ENCODE measurements at regions not wholly inside any gene's neighbourhood (a gene's known extent, or its start where the extent isn't known, plus 50 kb on each side); places are given as distances from the start of the nearest gene placed in this dataset.

- TF ChIP-seq POLR2A (IDR thresholded peaks at IDR 0.05; ENCODE audit: low read depth) (no peak), POLR2AphosphoS5 (IDR thresholded peaks at IDR 0.05) (no peak), CTCF (IDR thresholded peaks at IDR 0.05) (no peak), EP300 (IDR thresholded peaks at IDR 0.05) (no peak)
- no peaks in the 10 kb centered on the region for H3K27me3 ChIP-seq
- no peaks in the 10 kb centered on the region for H3K4me1 ChIP-seq
- no peaks in the 10 kb centered on the region for H3K9me3 ChIP-seq
- no peak overlapping the region for H3K4me3 ChIP-seq
- intact Hi-C loops (cut with DNase I) = no loop called here
- no peak for DNase-seq (ENCODE audit: extremely low spot score)
- no peaks in the 10 kb centered on the region for H3K36me3 ChIP-seq
- no peak overlapping the region for H3K27ac ChIP-seq (replicated peaks in 1 of 4)
Observed at GRCh38 chr20:55273149-55273548, 732.2 kb downstream of the CBLN4 start.

- Histone ChIP-seq H3K27ac (replicated peaks in 1 of 4) (no peak overlapping the region), H3K9me3 (no peaks in the 10 kb centered on the region), H3K4me3 (no peak overlapping the region), H3K36me3 (no peaks in the 10 kb centered on the region), H3K27me3 (no peaks in the 10 kb centered on the region), H3K4me1 (no peaks in the 10 kb centered on the region)
- TF ChIP-seq EP300 (IDR thresholded peaks at IDR 0.05) (no peak), CTCF (IDR thresholded peaks at IDR 0.05) (no peak), POLR2A (IDR thresholded peaks at IDR 0.05; ENCODE audit: low read depth) (no peak), POLR2AphosphoS5 (IDR thresholded peaks at IDR 0.05) (no peak)
- DNase-seq (ENCODE audit: extremely low spot score) = no peak
- intact Hi-C loops (cut with DNase I) = no loop called here
- WGBS = 80% methylated on average over 2 of the region's 2 CpGs
Observed at GRCh38 chr20:55271371-55271770, 733.9 kb downstream of the CBLN4 start.

- 84% methylated on average over 1 of the region's 1 CpG for WGBS
- no peak for DNase-seq (ENCODE audit: extremely low spot score)
- no peak overlapping the region for H3K27ac ChIP-seq (replicated peaks in 1 of 4)
- intact Hi-C loops (cut with DNase I) = no loop called here
- TF ChIP-seq POLR2AphosphoS5 (IDR thresholded peaks at IDR 0.05) (no peak), CTCF (IDR thresholded peaks at IDR 0.05) (no peak), POLR2A (IDR thresholded peaks at IDR 0.05; ENCODE audit: low read depth) (no peak), EP300 (IDR thresholded peaks at IDR 0.05) (no peak)
- no peaks in the 10 kb centered on the region for H3K9me3 ChIP-seq
- no peaks in the 10 kb centered on the region for H3K4me1 ChIP-seq
- H3K36me3 ChIP-seq = no peaks in the 10 kb centered on the region
- no peak overlapping the region for H3K4me3 ChIP-seq
- no peaks in the 10 kb centered on the region for H3K27me3 ChIP-seq
Observed at GRCh38 chr20:55269913-55270312, 735.4 kb downstream of the CBLN4 start.

GRCh38 chr20:55266361-55266760 is 739.0 kb downstream of the CBLN4 start:
- intact Hi-C loops (cut with DNase I) = no loop called here
- no peak overlapping the region for H3K4me3 ChIP-seq
- no peaks in the 10 kb centered on the region for H3K27me3 ChIP-seq
- H3K36me3 ChIP-seq = no peaks in the 10 kb centered on the region
- no peaks in the 10 kb centered on the region for H3K9me3 ChIP-seq
- 83% methylated on average over 1 of the region's 1 CpG for WGBS
- no peak for DNase-seq (ENCODE audit: extremely low spot score)
- no peak for TF ChIP-seq POLR2A (IDR thresholded peaks at IDR 0.05; ENCODE audit: low read depth)
- no peak for TF ChIP-seq EP300 (IDR thresholded peaks at IDR 0.05)
- TF ChIP-seq POLR2AphosphoS5 (IDR thresholded peaks at IDR 0.05) = no peak
- TF ChIP-seq CTCF (IDR thresholded peaks at IDR 0.05) = no peak
- no peak overlapping the region for H3K27ac ChIP-seq (replicated peaks in 1 of 4)
- no peaks in the 10 kb centered on the region for H3K4me1 ChIP-seq

GRCh38 chr20:55264703-55265239 is 740.5 kb downstream of the CBLN4 start:
- WGBS = 80% methylated on average over 2 of the region's 2 CpGs
- Histone ChIP-seq H3K4me3 (no peak overlapping the region), H3K36me3 (no peaks in the 10 kb centered on the region), H3K27ac (replicated peaks in 1 of 4) (no peak overlapping the region), H3K9me3 (no peaks in the 10 kb centered on the region), H3K27me3 (no peaks in the 10 kb centered on the region), H3K4me1 (no peaks in the 10 kb centered on the region)
- intact Hi-C loops (cut with DNase I) = no loop called here
- no peak for DNase-seq (ENCODE audit: extremely low spot score)
- no peak for TF ChIP-seq CTCF (IDR thresholded peaks at IDR 0.05)
- TF ChIP-seq POLR2AphosphoS5 (IDR thresholded peaks at IDR 0.05) = no peak
- no peak for TF ChIP-seq EP300 (IDR thresholded peaks at IDR 0.05)
- no peak for TF ChIP-seq POLR2A (IDR thresholded peaks at IDR 0.05; ENCODE audit: low read depth)

Measured in esophagus muscularis mucosa (tissue), 4 donors.